ENCODE measurements at regions not wholly inside any gene's neighbourhood (a gene's known extent, or its start where the extent isn't known, plus 50 kb on each side); places are given as distances from the start of the nearest gene placed in this dataset.
"Not testable (repeated sequence)": the region's sequence is repeated elsewhere in the genome, so short reads cannot be mapped to it uniquely, and the experiment has no call there.

- ChIA-PET POLR2A (ENCODE audit: unreplicated experiment) (no interaction called here), CTCF (no interaction called here)
- Histone ChIP-seq H2AK5ac (ENCODE audit: low read depth, low read length) (no peak overlapping the region), H3K27ac (ENCODE audit: insufficient read depth, low read length) (no peak overlapping the region), H3K18ac (ENCODE audit: low read depth, low read length) (no peak overlapping the region), H3K56ac (ENCODE audit: extremely low read depth, insufficient read depth, low read length) (no peak overlapping the region), H3K4me1 (ENCODE audit: control insufficient read depth, insufficient read depth, low read length) (no peaks in the 10 kb centered on the region), H2BK20ac (ENCODE audit: low read depth, low read length) (no peak overlapping the region), H3K9me3 (ENCODE audit: control insufficient read depth, insufficient read depth, low read length) (peaks cover 7% of the 10 kb centered on the region), H2BK120ac (ENCODE audit: low read depth, low read length) (no peak overlapping the region), H2AFZ (replicated peaks; ENCODE audit: low read length, poor library complexity) (no peak overlapping the region), H3K27me3 (ENCODE audit: control insufficient read depth, insufficient read depth, low read length) (no peaks in the 10 kb centered on the region), H3K9ac (ENCODE audit: low read depth, low read length) (no peak overlapping the region), H2AK9ac (replicated peaks; ENCODE audit: low read depth, low read length, poor library complexity) (no peak overlapping the region), H3K14ac (replicated peaks; ENCODE audit: low read depth, low read length) (no peak overlapping the region), H2BK5ac (ENCODE audit: low read depth, low read length, poor library complexity, severe bottlenecking) (no peak overlapping the region), H4K8ac (ENCODE audit: low read depth in 2 of 2, low read length in 2 of 2) (no peak overlapping the region), H4K5ac (ENCODE audit: low read depth, low read length) (no peak overlapping the region), H3K23ac (ENCODE audit: low read depth, low read length) (no peak overlapping the region), H3K4me3 (ENCODE audit: insufficient read depth, low read depth, low read length) (no peak overlapping the region), H3K36me3 (ENCODE audit: control insufficient read depth, insufficient read depth, low read length) (no peaks in the 10 kb centered on the region), H3K4me2 (ENCODE audit: low read depth, low read length) (no peak overlapping the region), H4K20me1 (ENCODE audit: insufficient read depth, low read length) (no peaks in the 10 kb centered on the region), H3K9me1 (ENCODE audit: insufficient read depth, low read length) (no peaks in the 10 kb centered on the region), H4K91ac (ENCODE audit: insufficient read depth, low read depth, low read length) (no peak overlapping the region), H3K4ac (ENCODE audit: low read depth, low read length) (no peak overlapping the region), H2BK15ac (ENCODE audit: low read depth, low read length) (no peak overlapping the region), H3K79me1 (ENCODE audit: low read depth in 1 of 2, low read length in 2 of 2) (no peaks in the 10 kb centered on the region)
- ATAC-seq (ENCODE audit: low read depth): no peak
- intact Hi-C loops (cut with micrococcal nuclease): no loop called here
- DNase-seq: no peak
- dilution Hi-C loops (cut with HindIII; ENCODE audit: low sequenced_read_pairs, unreplicated experiment): no loop called here
- TF ChIP-seq, protein P1, sequence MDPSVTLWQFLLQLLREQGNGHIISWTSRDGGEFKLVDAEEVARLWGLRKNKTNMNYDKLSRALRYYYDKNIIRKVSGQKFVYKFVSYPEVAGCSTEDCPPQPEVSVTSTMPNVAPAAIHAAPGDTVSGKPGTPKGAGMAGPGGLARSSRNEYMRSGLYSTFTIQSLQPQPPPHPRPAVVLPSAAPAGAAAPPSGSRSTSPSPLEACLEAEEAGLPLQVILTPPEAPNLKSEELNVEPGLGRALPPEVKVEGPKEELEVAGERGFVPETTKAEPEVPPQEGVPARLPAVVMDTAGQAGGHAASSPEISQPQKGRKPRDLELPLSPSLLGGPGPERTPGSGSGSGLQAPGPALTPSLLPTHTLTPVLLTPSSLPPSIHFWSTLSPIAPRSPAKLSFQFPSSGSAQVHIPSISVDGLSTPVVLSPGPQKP (IDR thresholded peaks at IDR 0.05; ENCODE audit: borderline replicate concordance, low read depth, low read length): no peak
- TF ChIP-seq POLR2A (IDR thresholded peaks at IDR 0.05; ENCODE audit: low read depth, low read length): no peak
- no peak for TF ChIP-seq FOS (IDR thresholded peaks at IDR 0.05; ENCODE audit: low read depth, low read length)
- no peak for TF ChIP-seq CEBPB (IDR thresholded peaks at IDR 0.05; ENCODE audit: low read depth, low read length)
- TF ChIP-seq, protein P2, sequence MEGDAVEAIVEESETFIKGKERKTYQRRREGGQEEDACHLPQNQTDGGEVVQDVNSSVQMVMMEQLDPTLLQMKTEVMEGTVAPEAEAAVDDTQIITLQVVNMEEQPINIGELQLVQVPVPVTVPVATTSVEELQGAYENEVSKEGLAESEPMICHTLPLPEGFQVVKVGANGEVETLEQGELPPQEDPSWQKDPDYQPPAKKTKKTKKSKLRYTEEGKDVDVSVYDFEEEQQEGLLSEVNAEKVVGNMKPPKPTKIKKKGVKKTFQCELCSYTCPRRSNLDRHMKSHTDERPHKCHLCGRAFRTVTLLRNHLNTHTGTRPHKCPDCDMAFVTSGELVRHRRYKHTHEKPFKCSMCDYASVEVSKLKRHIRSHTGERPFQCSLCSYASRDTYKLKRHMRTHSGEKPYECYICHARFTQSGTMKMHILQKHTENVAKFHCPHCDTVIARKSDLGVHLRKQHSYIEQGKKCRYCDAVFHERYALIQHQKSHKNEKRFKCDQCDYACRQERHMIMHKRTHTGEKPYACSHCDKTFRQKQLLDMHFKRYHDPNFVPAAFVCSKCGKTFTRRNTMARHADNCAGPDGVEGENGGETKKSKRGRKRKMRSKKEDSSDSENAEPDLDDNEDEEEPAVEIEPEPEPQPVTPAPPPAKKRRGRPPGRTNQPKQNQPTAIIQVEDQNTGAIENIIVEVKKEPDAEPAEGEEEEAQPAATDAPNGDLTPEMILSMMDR (conservative IDR thresholded peaks at IDR 0.05; ENCODE audit: low read depth, low read length): no peak
- no peak for TF ChIP-seq RFX5 (IDR thresholded peaks at IDR 0.05; ENCODE audit: low read depth, low read length)
- no peak for TF ChIP-seq MAZ (IDR thresholded peaks at IDR 0.05; ENCODE audit: borderline replicate concordance, low read depth, low read length)
- in situ Hi-C loops (cut with MboI; ENCODE audit: low sequenced_read_pairs): no loop called here
- no TSS peak for BruUV-seq (replicated peaks)
Measured at GRCh38 chr7:123323689-123324088, 123.9 kb upstream of the SLC13A1 start.

DNA sequence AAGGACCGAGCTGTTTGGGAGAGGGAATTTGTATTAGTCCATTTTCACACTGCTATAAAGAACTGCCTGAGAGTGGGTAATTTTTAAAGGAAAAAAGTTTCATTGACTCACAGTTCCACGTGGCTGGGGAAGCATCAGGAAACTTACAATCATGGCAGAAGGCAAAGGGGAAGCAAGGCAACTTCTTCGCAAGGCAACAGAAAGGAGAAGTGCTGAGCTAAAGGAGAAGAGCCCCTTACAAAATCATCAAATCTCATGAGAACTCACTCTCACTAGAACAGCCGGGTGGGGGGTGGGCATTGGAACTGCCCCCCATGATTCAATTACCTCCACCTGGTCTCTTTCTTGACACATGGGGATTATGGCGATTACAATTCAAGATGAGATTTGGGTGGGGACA is 121.8 kb upstream of the SLC13A1 start:
- H3K4ac ChIP-seq (ENCODE audit: low read depth, low read length); H4K91ac ChIP-seq (ENCODE audit: insufficient read depth, low read depth, low read length); POLR2A ChIA-PET (ENCODE audit: unreplicated experiment); H3K9me3 ChIP-seq (ENCODE audit: control insufficient read depth, insufficient read depth, low read length); DNase-seq; H4K20me1 ChIP-seq (ENCODE audit: insufficient read depth, low read length); intact Hi-C loops (cut with micrococcal nuclease); H3K14ac ChIP-seq (replicated peaks; ENCODE audit: low read depth, low read length); H3K9me1 ChIP-seq (ENCODE audit: insufficient read depth, low read length); H3K4me1 ChIP-seq (ENCODE audit: control insufficient read depth, insufficient read depth, low read length); H3K18ac ChIP-seq (ENCODE audit: low read depth, low read length); H2BK20ac ChIP-seq (ENCODE audit: low read depth, low read length); H3K27ac ChIP-seq (ENCODE audit: insufficient read depth, low read length); H3K4me3 ChIP-seq (ENCODE audit: insufficient read depth, low read depth, low read length); H2BK15ac ChIP-seq (ENCODE audit: low read depth, low read length); H2AK9ac ChIP-seq (replicated peaks; ENCODE audit: low read depth, low read length, poor library complexity); H2AK5ac ChIP-seq (ENCODE audit: low read depth, low read length); in situ Hi-C loops (cut with MboI; ENCODE audit: low sequenced_read_pairs); H3K9ac ChIP-seq (ENCODE audit: low read depth, low read length); H3K23ac ChIP-seq (ENCODE audit: low read depth, low read length); H3K4me2 ChIP-seq (ENCODE audit: low read depth, low read length); H3K79me1 ChIP-seq (ENCODE audit: low read depth in 1 of 2, low read length in 2 of 2); H3K56ac ChIP-seq (ENCODE audit: extremely low read depth, insufficient read depth, low read length); H4K8ac ChIP-seq (ENCODE audit: low read depth in 2 of 2, low read length in 2 of 2); H3K27me3 ChIP-seq (ENCODE audit: control insufficient read depth, insufficient read depth, low read length); BruUV-seq (replicated peaks); H2AFZ ChIP-seq (replicated peaks; ENCODE audit: low read length, poor library complexity); H2BK120ac ChIP-seq (ENCODE audit: low read depth, low read length); H2BK5ac ChIP-seq (ENCODE audit: low read depth, low read length, poor library complexity, severe bottlenecking); H4K5ac ChIP-seq (ENCODE audit: low read depth, low read length); ATAC-seq (ENCODE audit: low read depth); CTCF ChIA-PET; dilution Hi-C loops (cut with HindIII; ENCODE audit: low sequenced_read_pairs, unreplicated experiment); H3K36me3 ChIP-seq (ENCODE audit: control insufficient read depth, insufficient read depth, low read length): not testable (repeated sequence)
- WGBS, 2 experiments (ENCODE audit: extremely low coverage in 2 of 2, insufficient read length in 1 of 2): no CpG with 5 or more reads among the region's 5 CpGs
